Activated naive CD4-positive, alpha-beta T cell treated with anti-CD3 and anti-CD28 coated beads, Interleukin-2, amount 50 U/mL, for 24 hours (primary cell): ENCODE measurements at regions not wholly inside any gene's neighbourhood (a gene's known extent, or its start where the extent isn't known, plus 50 kb on each side); places are given as distances from the start of the nearest gene placed in this dataset.

ENCODE experiments used
- H3K27ac Mint-ChIP-seq: one replicate; pipeline ENCODE4 v1.8.0; 2021; ENCODE audit warnings: mild to moderate bottlenecking, mixed read lengths
- H3K27me3 Mint-ChIP-seq: one replicate; pipeline ENCODE4 v1.8.0; 2021; ENCODE audit warnings: mixed read lengths
- H3K36me3 Mint-ChIP-seq: one replicate; pipeline ENCODE4 v1.8.0; 2021; ENCODE audit warnings: mixed read lengths
- H3K4me1 Mint-ChIP-seq: one replicate; pipeline ENCODE4 v1.8.0; 2021; ENCODE audit warnings: mixed read lengths
- H3K4me3 Mint-ChIP-seq: one replicate; pipeline ENCODE4 v1.8.0; 2021; ENCODE audit warnings: mild to moderate bottlenecking, mixed read lengths
- H3K9me3 Mint-ChIP-seq: one replicate; pipeline ENCODE4 v1.8.0; 2021; ENCODE audit warnings: mixed read lengths

DNA sequence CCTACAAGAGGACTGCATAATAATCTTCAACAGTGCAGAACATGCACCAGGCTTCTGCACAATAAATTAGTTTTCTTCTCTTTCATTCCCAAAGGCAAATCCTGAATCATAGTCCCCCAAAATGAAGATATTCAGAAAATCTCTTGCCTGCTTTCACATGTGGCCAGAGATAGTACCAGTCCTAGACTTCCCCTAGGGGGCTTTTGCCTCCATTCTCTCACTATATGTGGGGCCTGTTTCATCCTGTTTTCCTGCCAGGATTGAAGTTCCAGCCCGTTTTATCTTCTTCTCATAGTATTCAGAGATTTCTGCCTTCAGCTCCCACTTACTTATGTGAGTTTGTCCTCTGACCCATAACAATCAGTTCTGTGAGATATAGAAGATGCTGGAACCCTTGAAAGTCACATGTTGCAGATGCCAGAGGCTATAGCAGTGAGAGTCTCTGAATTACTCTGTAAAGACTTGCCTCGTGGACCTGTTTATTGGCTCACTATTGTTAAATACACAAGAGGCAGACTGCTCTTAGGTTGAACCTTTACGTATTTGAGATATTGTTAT, 421.9 kb upstream of the PCDH9 start:
- Mint-ChIP-seq H3K36me3 (no peaks in the 10 kb centered on the region), H3K4me1 (no peaks in the 10 kb centered on the region), H3K9me3 (peaks cover 17% of the 10 kb centered on the region), H3K4me3 (no peak overlapping the region), H3K27me3 (no peaks in the 10 kb centered on the region), H3K27ac (no peak overlapping the region)

DNA sequence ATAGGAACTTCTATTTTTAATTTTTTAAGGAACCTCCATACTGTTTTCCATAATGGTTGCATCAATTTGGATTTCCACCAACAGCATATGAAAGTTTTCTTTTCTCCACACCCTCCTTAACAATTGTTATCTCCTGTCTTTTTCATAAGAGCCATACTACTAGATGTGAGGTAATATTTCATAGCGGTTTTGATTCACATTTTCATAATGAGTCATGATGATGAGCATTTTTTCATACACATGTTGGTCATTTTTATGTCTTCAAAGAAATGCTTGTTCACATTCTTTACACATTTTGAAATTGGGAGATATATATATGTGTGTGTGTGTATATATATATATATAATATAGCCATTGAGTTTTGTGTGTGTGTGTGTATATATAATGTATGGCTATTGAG, 420.3 kb upstream of the PCDH9 start:
- H3K4me1 Mint-ChIP-seq, result no peaks in the 10 kb centered on the region
- H3K27ac Mint-ChIP-seq, result no peak overlapping the region
- no peak overlapping the region for H3K4me3 Mint-ChIP-seq
- H3K9me3 Mint-ChIP-seq, result peaks cover 17% of the 10 kb centered on the region
- H3K36me3 Mint-ChIP-seq, result no peaks in the 10 kb centered on the region
- no peaks in the 10 kb centered on the region for H3K27me3 Mint-ChIP-seq

DNA sequence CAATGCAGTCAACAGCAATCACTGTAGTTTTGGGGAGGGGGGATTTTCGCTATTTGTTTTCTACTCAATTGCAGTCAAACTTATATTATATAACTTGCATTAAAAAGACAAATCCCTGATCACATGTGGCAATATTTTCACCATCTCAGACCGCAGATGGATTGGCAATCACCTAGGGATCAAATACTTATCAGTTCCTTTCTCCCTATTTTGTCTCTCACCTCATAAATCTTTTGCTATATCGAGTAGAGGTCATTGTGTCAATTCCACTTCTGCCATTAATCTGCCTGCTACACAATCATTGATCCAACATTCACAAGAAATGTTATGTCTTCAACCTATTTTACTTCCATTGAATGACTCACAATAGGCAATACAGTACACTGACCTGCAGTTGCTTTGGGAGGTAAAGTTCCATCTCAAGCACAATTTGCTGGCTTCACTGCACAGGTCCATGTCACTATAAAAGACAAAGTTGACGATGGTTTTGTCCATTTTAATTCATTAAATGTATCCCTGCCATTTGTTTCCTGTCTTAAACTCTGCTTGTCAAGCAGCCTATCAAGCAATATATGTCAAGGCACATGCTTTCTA, 415.8 kb upstream of the PCDH9 start:
- no peak overlapping the region for H3K4me3 Mint-ChIP-seq
- no peak overlapping the region for H3K27ac Mint-ChIP-seq
- H3K27me3 Mint-ChIP-seq, result no peaks in the 10 kb centered on the region
- no peaks in the 10 kb centered on the region for H3K4me1 Mint-ChIP-seq
- H3K9me3 Mint-ChIP-seq, result peaks cover 4% of the 10 kb centered on the region
- H3K36me3 Mint-ChIP-seq, result no peaks in the 10 kb centered on the region

GRCh38 chr13:67643516-67644055, 413.4 kb upstream of the PCDH9 start:
- no peak overlapping the region for H3K4me3 Mint-ChIP-seq
- peaks cover 13% of the 10 kb centered on the region for H3K9me3 Mint-ChIP-seq
- no peaks in the 10 kb centered on the region for H3K27me3 Mint-ChIP-seq
- H3K4me1 Mint-ChIP-seq, result no peaks in the 10 kb centered on the region
- H3K27ac Mint-ChIP-seq, result no peak overlapping the region
- H3K36me3 Mint-ChIP-seq, result no peaks in the 10 kb centered on the region

DNA sequence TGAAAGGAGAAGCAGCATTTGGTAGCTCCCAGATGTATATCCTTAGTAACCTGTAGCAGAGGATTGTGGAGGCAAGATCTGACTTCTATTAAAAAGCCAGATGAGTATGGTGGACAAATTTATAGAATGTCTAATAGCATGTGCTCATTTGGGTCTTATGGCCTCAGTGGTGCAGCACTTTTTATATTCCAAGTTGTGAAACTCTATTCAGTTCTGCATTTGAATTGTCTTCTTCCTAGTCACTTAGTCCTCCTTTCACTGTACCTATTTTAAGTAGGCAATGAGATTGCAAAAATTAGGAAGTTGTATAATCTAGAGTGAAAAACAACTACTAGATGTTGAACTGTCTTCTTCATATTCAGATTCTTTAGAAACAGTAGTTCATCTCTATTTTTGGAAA, 412.5 kb upstream of the PCDH9 start:
- H3K4me1 Mint-ChIP-seq, result no peaks in the 10 kb centered on the region
- H3K27me3 Mint-ChIP-seq, result no peaks in the 10 kb centered on the region
- peaks cover 13% of the 10 kb centered on the region for H3K9me3 Mint-ChIP-seq
- H3K4me3 Mint-ChIP-seq, result no peak overlapping the region
- no peaks in the 10 kb centered on the region for H3K36me3 Mint-ChIP-seq
- H3K27ac Mint-ChIP-seq, result no peak overlapping the region

GRCh38 chr13:67635754-67636153, 405.6 kb upstream of the PCDH9 start:
- Mint-ChIP-seq H3K4me1 (no peaks in the 10 kb centered on the region), H3K9me3 (peaks cover 13% of the 10 kb centered on the region), H3K4me3 (no peak overlapping the region), H3K36me3 (no peaks in the 10 kb centered on the region), H3K27ac (no peak overlapping the region), H3K27me3 (no peaks in the 10 kb centered on the region)

- Mint-ChIP-seq H3K9me3 (peaks cover 5% of the 10 kb centered on the region), H3K36me3 (no peaks in the 10 kb centered on the region), H3K27ac (no peak overlapping the region), H3K4me1 (no peaks in the 10 kb centered on the region), H3K4me3 (no peak overlapping the region), H3K27me3 (no peaks in the 10 kb centered on the region)
Measured at GRCh38 chr13:67632590-67632989, 402.5 kb upstream of the PCDH9 start.

DNA sequence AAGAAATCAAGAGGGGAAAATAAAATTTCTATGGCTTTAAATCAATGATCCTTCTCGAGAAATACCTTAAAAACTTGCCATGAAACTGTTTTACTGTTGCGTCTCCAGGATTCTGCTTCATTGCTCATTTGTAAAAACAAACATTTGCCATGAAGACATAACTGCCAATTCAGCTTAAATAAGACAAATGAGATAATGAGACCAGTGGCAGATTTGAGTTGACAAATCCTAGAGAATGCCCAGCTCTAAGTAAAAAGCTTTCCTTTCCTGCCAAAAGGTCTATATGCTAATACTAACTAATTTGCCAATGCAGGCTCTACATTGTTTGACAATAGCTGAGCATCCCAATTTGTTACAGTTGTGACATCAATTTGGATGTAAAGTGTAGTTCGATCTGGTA, 400.5 kb upstream of the PCDH9 start:
- Mint-ChIP-seq H3K27ac (no peak overlapping the region), H3K4me3 (no peak overlapping the region), H3K9me3 (peaks cover 5% of the 10 kb centered on the region), H3K36me3 (no peaks in the 10 kb centered on the region), H3K4me1 (no peaks in the 10 kb centered on the region), H3K27me3 (no peaks in the 10 kb centered on the region)

- H3K9me3 Mint-ChIP-seq, result no peaks in the 10 kb centered on the region
- no peaks in the 10 kb centered on the region for H3K36me3 Mint-ChIP-seq
- H3K4me3 Mint-ChIP-seq, result no peak overlapping the region
- H3K27ac Mint-ChIP-seq, result no peak overlapping the region
- no peaks in the 10 kb centered on the region for H3K4me1 Mint-ChIP-seq
- H3K27me3 Mint-ChIP-seq, result no peaks in the 10 kb centered on the region
Measured at GRCh38 chr13:67623630-67624029, 393.5 kb upstream of the PCDH9 start.

DNA sequence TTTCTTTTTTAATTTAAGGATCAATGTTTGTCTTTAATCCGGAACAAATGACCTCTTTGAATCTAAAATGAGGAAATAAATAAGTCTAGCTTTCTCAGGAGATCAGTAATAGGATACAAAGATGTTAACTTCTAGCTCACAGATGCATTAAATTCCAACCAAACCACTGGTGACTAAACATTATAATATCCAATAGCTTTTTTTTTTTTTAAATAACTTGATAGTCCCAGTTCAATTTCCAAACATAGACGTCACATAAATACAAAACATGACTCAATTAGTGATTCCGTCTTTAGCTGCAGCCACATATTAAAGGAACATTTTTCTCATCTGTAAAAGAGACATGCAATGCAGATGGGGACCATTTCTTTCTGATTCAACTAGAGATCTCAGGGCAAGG, 390.5 kb upstream of the PCDH9 start:
- no peak overlapping the region for H3K4me3 Mint-ChIP-seq
- H3K27me3 Mint-ChIP-seq, result no peaks in the 10 kb centered on the region
- H3K27ac Mint-ChIP-seq, result no peak overlapping the region
- H3K9me3 Mint-ChIP-seq, result no peaks in the 10 kb centered on the region
- no peaks in the 10 kb centered on the region for H3K36me3 Mint-ChIP-seq
- H3K4me1 Mint-ChIP-seq, result no peaks in the 10 kb centered on the region

- H3K27me3 Mint-ChIP-seq, result no peaks in the 10 kb centered on the region
- H3K4me1 Mint-ChIP-seq, result no peaks in the 10 kb centered on the region
- no peak overlapping the region for H3K27ac Mint-ChIP-seq
- H3K36me3 Mint-ChIP-seq, result peaks cover 2% of the 10 kb centered on the region
- H3K4me3 Mint-ChIP-seq, result no peak overlapping the region
- no peaks in the 10 kb centered on the region for H3K9me3 Mint-ChIP-seq
Measured at GRCh38 chr13:67619995-67620380, 389.9 kb upstream of the PCDH9 start.

GRCh38 chr13:67619351-67619994, 389.3 kb upstream of the PCDH9 start:
- Mint-ChIP-seq H3K4me1 (no peaks in the 10 kb centered on the region), H3K4me3 (no peak overlapping the region), H3K9me3 (no peaks in the 10 kb centered on the region), H3K27ac (no peak overlapping the region), H3K27me3 (no peaks in the 10 kb centered on the region), H3K36me3 (peaks cover 2% of the 10 kb centered on the region)

GRCh38 chr13:67614579-67614978, 384.4 kb upstream of the PCDH9 start:
- H3K27ac Mint-ChIP-seq, result no peak overlapping the region
- H3K27me3 Mint-ChIP-seq, result no peaks in the 10 kb centered on the region
- H3K36me3 Mint-ChIP-seq, result peaks cover 2% of the 10 kb centered on the region
- H3K9me3 Mint-ChIP-seq, result no peaks in the 10 kb centered on the region
- no peaks in the 10 kb centered on the region for H3K4me1 Mint-ChIP-seq
- H3K4me3 Mint-ChIP-seq, result no peak overlapping the region

GRCh38 chr13:67614013-67614412, 383.9 kb upstream of the PCDH9 start:
- H3K9me3 Mint-ChIP-seq, result no peaks in the 10 kb centered on the region
- H3K27ac Mint-ChIP-seq, result no peak overlapping the region
- H3K4me3 Mint-ChIP-seq, result no peak overlapping the region
- H3K27me3 Mint-ChIP-seq, result no peaks in the 10 kb centered on the region
- H3K36me3 Mint-ChIP-seq, result peaks cover 2% of the 10 kb centered on the region
- no peaks in the 10 kb centered on the region for H3K4me1 Mint-ChIP-seq

- peaks cover 7% of the 10 kb centered on the region for H3K9me3 Mint-ChIP-seq
- H3K27me3 Mint-ChIP-seq, result no peaks in the 10 kb centered on the region
- no peaks in the 10 kb centered on the region for H3K4me1 Mint-ChIP-seq
- no peaks in the 10 kb centered on the region for H3K36me3 Mint-ChIP-seq
- no peak overlapping the region for H3K4me3 Mint-ChIP-seq
- no peak overlapping the region for H3K27ac Mint-ChIP-seq
Measured at GRCh38 chr13:67588607-67589006, 358.5 kb upstream of the PCDH9 start.

DNA sequence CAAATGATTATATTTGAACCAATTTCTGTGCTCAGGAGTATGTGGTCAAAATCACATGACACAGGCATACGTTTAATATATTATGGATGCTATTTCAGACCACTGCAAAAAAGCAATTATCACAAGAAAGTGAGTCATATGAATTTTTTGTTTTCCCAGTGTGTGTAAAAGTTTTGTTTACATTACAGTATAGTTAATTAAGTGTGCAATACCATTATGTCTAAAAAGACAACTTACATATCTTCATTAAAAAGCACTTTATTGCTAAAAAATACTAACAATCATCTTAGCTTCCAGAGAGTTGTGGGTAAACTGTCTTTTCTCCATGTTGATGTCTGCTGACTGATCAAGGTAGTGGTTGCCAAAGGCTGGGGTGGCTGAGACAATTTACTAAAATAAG, 347.2 kb upstream of the PCDH9 start:
- H3K27me3 Mint-ChIP-seq, result no peaks in the 10 kb centered on the region
- no peaks in the 10 kb centered on the region for H3K4me1 Mint-ChIP-seq
- H3K4me3 Mint-ChIP-seq, result no peak overlapping the region
- H3K36me3 Mint-ChIP-seq, result no peaks in the 10 kb centered on the region
- H3K9me3 Mint-ChIP-seq, result no peaks in the 10 kb centered on the region
- no peak overlapping the region for H3K27ac Mint-ChIP-seq
